Erythroblast (primary cell): ENCODE measurements at regions not wholly inside any gene's neighbourhood (a gene's known extent, or its start where the extent isn't known, plus 50 kb on each side); places are given as distances from the start of the nearest gene placed in this dataset.

Experiments used
- GATA1 ChIP-seq: IDR thresholded peaks from 2 replicates; pipeline ENCODE4 v1.6.1; 2011; ENCODE audit warnings: low read depth, mild to moderate bottlenecking, control low read depth, low read length, moderate library complexity
- POLR2A ChIP-seq: IDR thresholded peaks from 2 replicates; pipeline ENCODE4 v1.6.1; 2011; ENCODE audit warnings: mild to moderate bottlenecking, low read length

GRCh38 chr20:58033026-58033536 lies 195.4 kb downstream of the ANKRD60 start:
- TF ChIP-seq POLR2A (no peak), GATA1 (no peak)
